ENCODE measurements at regions not wholly inside any gene's neighbourhood (a gene's known extent, or its start where the extent isn't known, plus 50 kb on each side); places are given as distances from the start of the nearest gene placed in this dataset.

DNA sequence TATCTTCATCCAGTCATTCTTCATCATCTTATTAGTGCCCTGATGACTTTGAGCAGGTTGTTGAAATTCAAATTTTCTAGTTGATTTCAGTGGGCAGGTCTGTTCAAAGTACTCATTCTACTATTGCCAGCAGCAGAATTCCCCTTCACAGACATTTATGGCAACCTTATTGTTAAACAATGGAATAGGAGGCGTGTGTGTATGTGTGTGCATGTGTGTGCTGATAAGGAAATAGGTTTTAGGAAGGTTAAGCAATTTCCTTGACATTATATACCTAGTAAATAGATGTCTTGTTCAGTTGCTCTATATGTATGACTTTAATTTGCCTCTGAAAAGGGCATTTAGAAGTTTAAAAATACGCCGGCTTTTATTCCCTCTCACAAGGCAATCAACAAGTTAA is 601.4 kb upstream of the CA10 start:
- CTCF ChIA-PET = no interaction called here
- H3K27ac ChIP-seq (ENCODE audit: low read depth in 2 of 2, low read length in 1 of 2) = no peak overlapping the region
- H4K20me1 ChIP-seq (ENCODE audit: insufficient read depth) = no peaks in the 10 kb centered on the region
- H2AFZ ChIP-seq (ENCODE audit: low read depth) = no peak overlapping the region
- no peaks in the 10 kb centered on the region for H3K79me2 ChIP-seq (ENCODE audit: insufficient read depth)
- no peak overlapping the region for H3K9ac ChIP-seq
- DNase-seq = no peak
- 0 out of 2 replicates have a peak, but pooled peaks cover 4% of the 10 kb centered on the region for H3K9me3 ChIP-seq
- POLR2A ChIA-PET = no interaction called here
- WGBS (ENCODE audit: low lambda C conversion rate) = 46% methylated on average over 3 of the region's 3 CpGs
- no peaks in the 10 kb centered on the region for H3K9me2 ChIP-seq
- H3K27me3 ChIP-seq (ENCODE audit: insufficient read depth) = no peaks in the 10 kb centered on the region
- H3K36me3 ChIP-seq (replicated peaks in 1 of 2; ENCODE audit: control insufficient read depth in 1 of 2, insufficient read depth in 2 of 2, low read length in 1 of 2) = no peaks in the 10 kb centered on the region
- H3F3A ChIP-seq (replicated peaks; ENCODE audit: insufficient read depth) = no peaks in the 10 kb centered on the region
- TF ChIP-seq ELF1 (IDR thresholded peaks at IDR 0.05) (no peak), ZBTB33 (IDR thresholded peaks at IDR 0.05; ENCODE audit: borderline replicate concordance, low read depth) (no peak), EP300 (IDR thresholded peaks at IDR 0.05; ENCODE audit: borderline replicate concordance in 1 of 2, low read depth in 1 of 2, low read length in 1 of 2) (no peak), RCOR1 (IDR thresholded peaks at IDR 0.05; ENCODE audit: low read length) (no peak), POLR2AphosphoS5 (IDR thresholded peaks at IDR 0.05; ENCODE audit: low read depth, low read length) (no peak), REST (IDR thresholded peaks at IDR 0.05; ENCODE audit: low read depth, low read length) (no peak), TAF1 (IDR thresholded peaks at IDR 0.05; ENCODE audit: borderline replicate concordance, low read depth, low read length) (no peak), TEAD4 (IDR thresholded peaks at IDR 0.05; ENCODE audit: borderline replicate concordance, insufficient read depth) (no peak), NRF1 (IDR thresholded peaks at IDR 0.05; ENCODE audit: low read depth, low read length) (no peak), CHD2 (IDR thresholded peaks at IDR 0.05; ENCODE audit: low read length, partially characterized antibody) (no peak), FOXJ3 (CRISPR knock-in tag; IDR thresholded peaks at IDR 0.05) (no peak), JUND (IDR thresholded peaks at IDR 0.05) (no peak), GABPA (IDR thresholded peaks at IDR 0.05; ENCODE audit: low read depth) (no peak), NFIC (IDR thresholded peaks at IDR 0.05; ENCODE audit: borderline replicate concordance) (no peak), FOXM1 (IDR thresholded peaks at IDR 0.05; ENCODE audit: low read depth) (no peak), RXRA (IDR thresholded peaks at IDR 0.05; ENCODE audit: borderline replicate concordance, low read depth) (no peak), FOSL2 (IDR thresholded peaks at IDR 0.05; ENCODE audit: borderline replicate concordance, low read depth) (no peak)
- TF ChIP-seq, protein P1, sequence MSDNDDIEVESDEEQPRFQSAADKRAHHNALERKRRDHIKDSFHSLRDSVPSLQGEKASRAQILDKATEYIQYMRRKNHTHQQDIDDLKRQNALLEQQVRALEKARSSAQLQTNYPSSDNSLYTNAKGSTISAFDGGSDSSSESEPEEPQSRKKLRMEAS (IDR thresholded peaks at IDR 0.05; ENCODE audit: low read depth) = no peak
- TF ChIP-seq, protein P2, sequence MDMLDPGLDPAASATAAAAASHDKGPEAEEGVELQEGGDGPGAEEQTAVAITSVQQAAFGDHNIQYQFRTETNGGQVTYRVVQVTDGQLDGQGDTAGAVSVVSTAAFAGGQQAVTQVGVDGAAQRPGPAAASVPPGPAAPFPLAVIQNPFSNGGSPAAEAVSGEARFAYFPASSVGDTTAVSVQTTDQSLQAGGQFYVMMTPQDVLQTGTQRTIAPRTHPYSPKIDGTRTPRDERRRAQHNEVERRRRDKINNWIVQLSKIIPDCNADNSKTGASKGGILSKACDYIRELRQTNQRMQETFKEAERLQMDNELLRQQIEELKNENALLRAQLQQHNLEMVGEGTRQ (IDR thresholded peaks at IDR 0.05; ENCODE audit: borderline replicate concordance, low read depth, low read length) = no peak
- TF ChIP-seq, protein P3, sequence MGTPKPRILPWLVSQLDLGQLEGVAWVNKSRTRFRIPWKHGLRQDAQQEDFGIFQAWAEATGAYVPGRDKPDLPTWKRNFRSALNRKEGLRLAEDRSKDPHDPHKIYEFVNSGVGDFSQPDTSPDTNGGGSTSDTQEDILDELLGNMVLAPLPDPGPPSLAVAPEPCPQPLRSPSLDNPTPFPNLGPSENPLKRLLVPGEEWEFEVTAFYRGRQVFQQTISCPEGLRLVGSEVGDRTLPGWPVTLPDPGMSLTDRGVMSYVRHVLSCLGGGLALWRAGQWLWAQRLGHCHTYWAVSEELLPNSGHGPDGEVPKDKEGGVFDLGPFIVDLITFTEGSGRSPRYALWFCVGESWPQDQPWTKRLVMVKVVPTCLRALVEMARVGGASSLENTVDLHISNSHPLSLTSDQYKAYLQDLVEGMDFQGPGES (IDR thresholded peaks at IDR 0.05; ENCODE audit: low read depth, low read length) = no peak
- no peaks in the 10 kb centered on the region; a peak in 1 of 4 replicates for H3K4me1 ChIP-seq (ENCODE audit: control insufficient read depth in 1 of 2, insufficient read depth in 2 of 2, low read depth in 1 of 2, low read length in 1 of 2)
- no peak overlapping the region for H3K4me3 ChIP-seq (ENCODE audit: low read depth in 2 of 2, low read length in 1 of 2)
- H3K4me2 ChIP-seq = no peak overlapping the region
